IPS DF 4.7 (cell line): ENCODE measurements at regions not wholly inside any gene's neighbourhood (a gene's known extent, or its start where the extent isn't known, plus 50 kb on each side); places are given as distances from the start of the nearest gene placed in this dataset.

Experiments
- DNase-seq: peaks from one replicate; pipeline ENCODE4 v3.0.0-alpha.2; 2013; ENCODE audit warnings: low spot score; ENCODE audit errors: extremely low read depth

GRCh38 chr22:48752451-48753380 lies 1075.0 kb downstream of the BRD1 start:
- no peak for DNase-seq

- DNase-seq: no peak
Observed at GRCh38 chr22:48751539-48752437, 1075.9 kb downstream of the BRD1 start.

- no peak for DNase-seq
Observed at GRCh38 chr22:48750826-48751440, 1076.7 kb downstream of the BRD1 start.

GRCh38 chr22:48750282-48750681 lies 1077.4 kb downstream of the BRD1 start:
- no peak for DNase-seq

GRCh38 chr22:48749555-48750227 lies 1078.0 kb downstream of the BRD1 start:
- DNase-seq: no peak

GRCh38 chr22:48748860-48749554 lies 1078.7 kb downstream of the BRD1 start:
- DNase-seq: no peak

GRCh38 chr22:48748113-48748859 lies 1079.4 kb downstream of the BRD1 start:
- no peak for DNase-seq

- no peak for DNase-seq
Observed at GRCh38 chr22:48746789-48747425, 1080.8 kb downstream of the BRD1 start.

- no peak for DNase-seq
Observed at GRCh38 chr22:48745842-48746788, 1081.6 kb downstream of the BRD1 start.

- DNase-seq: no peak
Observed at GRCh38 chr22:48744967-48745841, 1082.5 kb downstream of the BRD1 start.

- DNase-seq: no peak
Observed at GRCh38 chr22:48744283-48744641, 1083.4 kb downstream of the BRD1 start.

- DNase-seq: no peak
Observed at GRCh38 chr22:48743601-48744282, 1083.9 kb downstream of the BRD1 start.

GRCh38 chr22:48742556-48743343 lies 1084.9 kb downstream of the BRD1 start:
- no peak for DNase-seq

GRCh38 chr22:48742191-48742555 lies 1085.5 kb downstream of the BRD1 start:
- no peak for DNase-seq

- no peak for DNase-seq
Observed at GRCh38 chr22:48741540-48741939, 1086.1 kb downstream of the BRD1 start.
